Renal cortical epithelial cell (primary cell): ENCODE measurements at regions not wholly inside any gene's neighbourhood (a gene's known extent, or its start where the extent isn't known, plus 50 kb on each side); places are given as distances from the start of the nearest gene placed in this dataset.

Source experiments
- DNase-seq: peaks from one replicate; pipeline ENCODE4 v3.0.0-alpha.2; 2011; ENCODE audit warnings: low read depth

- no peak for DNase-seq
Measured at GRCh38 chr2:76450024-76450475, 739.3 kb upstream of the GCFC2 start.

DNA sequence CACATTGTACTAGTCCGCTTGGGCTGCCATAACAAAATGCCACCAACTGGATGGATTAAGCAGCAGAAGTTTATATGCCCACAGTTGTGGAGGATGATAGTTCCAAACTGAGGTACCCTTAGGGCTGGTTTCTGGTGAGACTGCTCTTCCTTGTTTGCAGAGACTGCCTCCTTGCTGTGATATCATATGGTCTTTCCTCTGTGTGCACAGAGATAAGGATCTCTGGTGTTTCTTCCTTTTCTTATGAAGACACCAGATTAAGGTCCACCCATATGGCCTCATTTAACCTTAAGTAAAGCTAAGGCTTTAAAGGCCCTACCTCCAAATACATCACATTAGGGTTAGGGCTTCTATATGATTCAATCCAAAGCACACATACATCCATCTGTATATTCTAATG is 738.2 kb upstream of the GCFC2 start:
- no peak for DNase-seq

- no peak for DNase-seq
Measured at GRCh38 chr2:76447294-76447693, 736.6 kb upstream of the GCFC2 start.

GRCh38 chr2:76446872-76447271 is 736.2 kb upstream of the GCFC2 start:
- no peak for DNase-seq

- DNase-seq, result no peak
Measured at GRCh38 chr2:76445880-76446279, 735.2 kb upstream of the GCFC2 start.

GRCh38 chr2:76444732-76445131 is 734.0 kb upstream of the GCFC2 start:
- no peak for DNase-seq

- DNase-seq, result no peak
Measured at GRCh38 chr2:76437564-76437963, 726.8 kb upstream of the GCFC2 start.

DNA sequence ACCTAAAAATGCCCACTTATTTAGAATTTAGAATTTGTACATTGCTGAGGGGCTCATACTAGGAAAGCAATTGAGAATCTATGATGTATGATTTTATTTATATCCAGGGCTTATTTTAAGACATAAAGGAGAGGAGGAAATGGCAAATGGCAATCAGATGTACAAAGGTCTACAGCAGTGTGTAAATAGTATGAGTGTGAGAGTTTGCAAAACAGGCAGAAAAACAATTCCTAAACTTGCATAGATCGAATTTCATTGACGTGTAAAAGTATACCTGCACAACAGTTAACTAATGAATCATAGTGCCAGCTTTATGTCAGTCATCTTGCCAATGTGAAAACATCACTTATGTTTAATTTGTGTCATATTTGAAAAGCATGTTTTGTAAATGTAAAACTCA is 718.7 kb upstream of the GCFC2 start:
- no peak for DNase-seq

- no peak for DNase-seq
Measured at GRCh38 chr2:76427452-76427851, 716.7 kb upstream of the GCFC2 start.

DNA sequence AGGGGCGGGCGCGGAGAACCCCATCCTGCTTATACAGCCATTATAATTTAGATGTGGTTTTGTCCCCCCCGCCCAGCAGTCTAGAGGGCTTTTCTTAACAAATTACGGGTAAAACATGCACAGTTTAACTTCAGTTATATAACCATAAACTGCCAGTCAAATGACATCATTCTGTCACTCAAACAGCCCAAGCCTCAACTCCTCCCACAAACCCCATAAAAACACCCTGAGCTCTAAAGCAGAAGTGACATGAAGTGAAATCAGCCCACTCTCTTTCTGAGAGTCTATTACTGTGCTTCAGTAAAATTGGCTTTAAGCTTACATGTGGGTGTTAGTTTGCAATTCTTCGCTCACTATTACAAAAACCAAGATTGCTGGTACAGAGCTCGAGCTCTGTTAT is 705.1 kb upstream of the GCFC2 start:
- DNase-seq, result no peak

- DNase-seq, result no peak
Measured at GRCh38 chr2:76413436-76413835, 702.7 kb upstream of the GCFC2 start.

GRCh38 chr2:76406134-76406855 is 695.6 kb upstream of the GCFC2 start:
- DNase-seq, result no peak

- no peak for DNase-seq
Measured at GRCh38 chr2:76393356-76393755, 682.6 kb upstream of the GCFC2 start.

DNA sequence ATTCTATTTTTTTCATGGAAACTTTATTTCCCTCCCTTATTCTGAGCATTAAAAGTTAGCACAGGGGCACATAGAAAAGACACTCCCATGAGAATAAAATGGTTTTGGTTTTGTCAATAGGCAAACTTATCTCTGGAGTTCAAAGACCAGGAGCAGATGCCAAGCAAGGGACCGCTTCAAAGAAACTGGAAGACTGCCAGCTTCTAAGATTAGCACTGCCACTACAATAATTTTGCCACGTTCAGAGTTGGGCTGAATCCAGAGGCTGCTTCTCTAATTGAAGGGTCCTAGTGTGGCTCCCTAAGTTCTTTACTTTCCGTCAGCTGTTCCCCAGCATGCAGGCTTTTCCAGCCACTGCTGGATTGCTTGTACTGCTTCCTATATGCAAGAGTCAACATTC is 681.0 kb upstream of the GCFC2 start:
- DNase-seq, result no peak

- DNase-seq, result no peak
Measured at GRCh38 chr2:76387294-76387693, 676.6 kb upstream of the GCFC2 start.

DNA sequence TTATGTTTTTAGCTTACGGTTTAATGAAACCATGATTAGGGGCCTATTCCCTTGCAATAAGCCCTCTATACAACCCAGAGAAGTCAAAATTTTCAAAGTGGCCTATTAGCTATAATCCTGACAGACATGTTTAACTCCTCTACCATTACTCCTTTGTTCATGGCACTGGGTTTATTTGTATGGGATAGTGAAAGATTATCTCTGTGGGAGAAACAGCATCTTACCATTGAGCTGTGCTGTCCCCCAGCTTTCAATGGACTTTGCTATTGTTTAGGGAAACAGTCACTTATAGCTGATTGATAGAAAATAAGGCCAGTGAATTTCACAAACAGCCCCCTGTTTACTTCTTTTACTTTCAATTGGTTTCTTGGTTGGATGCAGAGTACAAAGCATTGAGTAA is 675.2 kb upstream of the GCFC2 start:
- DNase-seq, result no peak

- DNase-seq, result no peak
Measured at GRCh38 chr2:76381624-76382023, 670.9 kb upstream of the GCFC2 start.

- DNase-seq, result no peak
Measured at GRCh38 chr2:76378140-76378539, 667.4 kb upstream of the GCFC2 start.

DNA sequence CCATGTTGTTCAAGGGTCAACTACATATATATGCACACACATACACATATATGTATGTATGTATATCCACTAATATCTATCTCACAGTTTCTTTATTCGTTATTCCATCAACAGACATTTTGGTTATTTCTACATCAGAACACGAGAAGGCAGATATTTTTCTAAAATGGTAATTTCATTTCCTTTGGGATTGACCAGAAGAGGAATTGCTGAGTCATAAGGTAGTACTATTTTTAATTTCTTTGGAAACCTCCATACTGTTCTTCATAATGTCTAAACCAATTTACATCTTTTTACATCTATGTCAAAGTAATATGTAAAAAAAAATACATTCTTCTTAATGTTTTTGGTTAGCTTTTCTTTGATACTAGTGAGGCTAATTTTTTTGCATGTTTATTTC is 630.7 kb upstream of the GCFC2 start:
- no peak for DNase-seq

- no peak for DNase-seq
Measured at GRCh38 chr2:76332871-76333270, 622.2 kb upstream of the GCFC2 start.

DNA sequence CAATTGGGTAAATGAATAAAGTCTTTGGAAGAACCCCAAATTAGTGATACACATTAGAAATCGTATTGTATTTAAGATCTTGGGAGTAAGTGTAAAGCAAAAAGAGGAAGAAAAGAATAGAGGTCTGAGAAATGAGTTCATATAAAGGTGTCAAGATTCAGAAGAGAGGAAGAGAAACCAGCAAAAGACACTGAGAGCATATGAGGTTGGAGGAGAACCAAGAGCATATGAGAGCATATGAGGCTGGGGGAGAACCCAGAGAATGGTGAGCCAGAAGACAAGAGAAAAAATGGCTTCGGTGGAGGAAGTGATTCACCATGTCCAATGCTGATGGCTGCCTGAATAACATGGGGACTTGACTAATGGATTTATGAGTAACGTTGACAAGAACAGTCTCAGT is 620.1 kb upstream of the GCFC2 start:
- DNase-seq, result no peak

DNA sequence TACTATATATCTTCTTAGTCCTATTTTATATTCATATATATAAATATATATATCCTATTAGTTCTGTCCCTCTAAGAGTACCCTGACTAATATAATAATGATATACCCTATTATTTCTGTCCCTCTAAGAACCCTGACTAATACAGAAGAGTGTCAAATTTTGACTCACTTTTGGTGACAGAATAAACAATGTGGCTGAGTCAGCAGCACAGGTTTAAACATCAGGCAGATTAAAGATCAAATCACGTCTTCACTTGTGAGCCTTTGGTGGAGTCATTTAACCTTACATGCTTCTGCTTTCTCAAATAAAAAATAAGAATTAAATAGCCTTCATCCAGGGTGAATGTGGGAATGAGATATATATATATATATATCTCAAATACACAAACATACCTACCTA is 615.9 kb upstream of the GCFC2 start:
- no peak for DNase-seq

GRCh38 chr2:76323381-76323780 is 612.7 kb upstream of the GCFC2 start:
- DNase-seq, result no peak

DNA sequence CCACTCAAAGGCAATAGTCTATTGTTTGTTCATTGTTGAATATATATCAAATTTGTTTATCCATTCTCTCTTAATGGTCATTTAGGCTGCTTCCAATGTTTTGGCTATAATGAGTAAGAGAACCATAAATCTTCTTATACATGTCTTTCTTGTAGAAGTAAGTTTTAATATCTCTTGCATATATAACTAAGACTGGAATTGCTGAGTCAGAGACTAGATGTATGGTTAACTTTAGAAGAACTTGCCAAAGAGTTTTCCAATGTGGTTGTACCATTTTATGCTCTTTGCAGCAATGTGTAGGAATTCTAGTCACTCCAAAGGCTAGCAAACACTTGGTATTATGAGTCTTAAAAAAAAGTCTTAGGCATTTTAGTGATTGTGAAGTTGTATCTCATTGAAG is 610.0 kb upstream of the GCFC2 start:
- no peak for DNase-seq
